ENCODE measurements at regions not wholly inside any gene's neighbourhood (a gene's known extent, or its start where the extent isn't known, plus 50 kb on each side); places are given as distances from the start of the nearest gene placed in this dataset.

DNA sequence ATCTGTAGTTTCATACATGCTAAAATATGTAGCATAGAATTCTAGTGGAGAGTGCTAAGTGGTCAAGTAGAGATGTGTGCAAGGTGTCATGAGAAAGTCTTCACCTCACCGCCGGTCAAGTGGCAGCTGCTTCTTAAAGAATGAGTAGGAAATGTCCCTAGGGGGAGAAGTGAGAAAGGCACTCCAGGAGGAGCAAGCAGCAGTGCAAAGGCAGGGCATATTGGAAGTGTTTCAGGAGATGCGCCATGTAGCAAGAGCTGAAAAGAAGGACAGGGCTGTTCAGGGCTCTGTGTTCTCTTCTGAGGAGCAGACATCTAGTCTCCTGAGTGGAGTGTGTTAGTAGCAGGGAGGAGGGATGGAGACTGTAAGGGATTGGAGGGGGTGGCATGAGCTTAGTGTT, 312.4 kb upstream of the SEMA6D start:
- Histone ChIP-seq H3K27me3 (replicated peaks in 1 of 2; ENCODE audit: control insufficient read depth in 2 of 2, insufficient read depth in 2 of 2, low read length in 1 of 2) (no peaks in the 10 kb centered on the region), H3K4me3 (no peak overlapping the region), H3K4me1 (ENCODE audit: control insufficient read depth, insufficient read depth, low read length) (no peaks in the 10 kb centered on the region), H3K27ac (ENCODE audit: control insufficient read depth, insufficient read depth) (no peak overlapping the region), H3K9ac (ENCODE audit: control insufficient read depth, insufficient read depth, low read length) (no peak overlapping the region), H3K9me3 (replicated peaks; ENCODE audit: control insufficient read depth, insufficient read depth, low read length) (no peaks in the 10 kb centered on the region), H2AFZ (ENCODE audit: control insufficient read depth, low read depth, low read length) (no peak overlapping the region), H3K4me2 (ENCODE audit: control insufficient read depth, insufficient read depth) (no peak overlapping the region), H3K36me3 (ENCODE audit: control insufficient read depth in 2 of 2, insufficient read depth in 2 of 2, low read length in 1 of 2) (no peaks in the 10 kb centered on the region), H3K79me2 (ENCODE audit: control insufficient read depth, insufficient read depth, low read length) (no peaks in the 10 kb centered on the region), H4K20me1 (ENCODE audit: control insufficient read depth, insufficient read depth) (no peaks in the 10 kb centered on the region)
- TF ChIP-seq SMC3 (IDR thresholded peaks at IDR 0.05; ENCODE audit: borderline replicate concordance, low read length): no peak
- TF ChIP-seq CREM (IDR thresholded peaks at IDR 0.05; ENCODE audit: low read depth): no peak
- no peak for TF ChIP-seq EP300 (IDR thresholded peaks at IDR 0.05; ENCODE audit: borderline replicate concordance in 1 of 2, control insufficient read depth in 1 of 2, low read depth in 2 of 2, low read length in 2 of 2)
- TF ChIP-seq RELA (IDR thresholded peaks at IDR 0.05; ENCODE audit: borderline replicate concordance, partially characterized antibody): no peak
- no peak for TF ChIP-seq NR2F1 (conservative IDR thresholded peaks at IDR 0.05)
- no peak for TF ChIP-seq NR2C2 (IDR thresholded peaks at IDR 0.05; ENCODE audit: borderline replicate concordance, control insufficient read depth, insufficient read length, low read depth)
- TF ChIP-seq POLR2AphosphoS2 (IDR thresholded peaks at IDR 0.05; ENCODE audit: low read depth, low read length): no peak
- no peak for TF ChIP-seq ZNF622 (IDR thresholded peaks at IDR 0.05)
- TF ChIP-seq, protein P1, sequence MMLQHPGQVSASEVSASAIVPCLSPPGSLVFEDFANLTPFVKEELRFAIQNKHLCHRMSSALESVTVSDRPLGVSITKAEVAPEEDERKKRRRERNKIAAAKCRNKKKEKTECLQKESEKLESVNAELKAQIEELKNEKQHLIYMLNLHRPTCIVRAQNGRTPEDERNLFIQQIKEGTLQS (IDR thresholded peaks at IDR 0.05; ENCODE audit: borderline replicate concordance, extremely low read depth, low read depth, low read length): no peak
- TF ChIP-seq, protein P2, sequence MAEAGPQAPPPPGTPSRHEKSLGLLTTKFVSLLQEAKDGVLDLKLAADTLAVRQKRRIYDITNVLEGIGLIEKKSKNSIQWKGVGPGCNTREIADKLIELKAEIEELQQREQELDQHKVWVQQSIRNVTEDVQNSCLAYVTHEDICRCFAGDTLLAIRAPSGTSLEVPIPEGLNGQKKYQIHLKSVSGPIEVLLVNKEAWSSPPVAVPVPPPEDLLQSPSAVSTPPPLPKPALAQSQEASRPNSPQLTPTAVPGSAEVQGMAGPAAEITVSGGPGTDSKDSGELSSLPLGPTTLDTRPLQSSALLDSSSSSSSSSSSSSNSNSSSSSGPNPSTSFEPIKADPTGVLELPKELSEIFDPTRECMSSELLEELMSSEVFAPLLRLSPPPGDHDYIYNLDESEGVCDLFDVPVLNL (IDR thresholded peaks at IDR 0.05; ENCODE audit: low read depth, low read length): no peak
- no peak for TF ChIP-seq NFXL1 (IDR thresholded peaks at IDR 0.05; ENCODE audit: borderline replicate concordance)
- TF ChIP-seq, protein P3, sequence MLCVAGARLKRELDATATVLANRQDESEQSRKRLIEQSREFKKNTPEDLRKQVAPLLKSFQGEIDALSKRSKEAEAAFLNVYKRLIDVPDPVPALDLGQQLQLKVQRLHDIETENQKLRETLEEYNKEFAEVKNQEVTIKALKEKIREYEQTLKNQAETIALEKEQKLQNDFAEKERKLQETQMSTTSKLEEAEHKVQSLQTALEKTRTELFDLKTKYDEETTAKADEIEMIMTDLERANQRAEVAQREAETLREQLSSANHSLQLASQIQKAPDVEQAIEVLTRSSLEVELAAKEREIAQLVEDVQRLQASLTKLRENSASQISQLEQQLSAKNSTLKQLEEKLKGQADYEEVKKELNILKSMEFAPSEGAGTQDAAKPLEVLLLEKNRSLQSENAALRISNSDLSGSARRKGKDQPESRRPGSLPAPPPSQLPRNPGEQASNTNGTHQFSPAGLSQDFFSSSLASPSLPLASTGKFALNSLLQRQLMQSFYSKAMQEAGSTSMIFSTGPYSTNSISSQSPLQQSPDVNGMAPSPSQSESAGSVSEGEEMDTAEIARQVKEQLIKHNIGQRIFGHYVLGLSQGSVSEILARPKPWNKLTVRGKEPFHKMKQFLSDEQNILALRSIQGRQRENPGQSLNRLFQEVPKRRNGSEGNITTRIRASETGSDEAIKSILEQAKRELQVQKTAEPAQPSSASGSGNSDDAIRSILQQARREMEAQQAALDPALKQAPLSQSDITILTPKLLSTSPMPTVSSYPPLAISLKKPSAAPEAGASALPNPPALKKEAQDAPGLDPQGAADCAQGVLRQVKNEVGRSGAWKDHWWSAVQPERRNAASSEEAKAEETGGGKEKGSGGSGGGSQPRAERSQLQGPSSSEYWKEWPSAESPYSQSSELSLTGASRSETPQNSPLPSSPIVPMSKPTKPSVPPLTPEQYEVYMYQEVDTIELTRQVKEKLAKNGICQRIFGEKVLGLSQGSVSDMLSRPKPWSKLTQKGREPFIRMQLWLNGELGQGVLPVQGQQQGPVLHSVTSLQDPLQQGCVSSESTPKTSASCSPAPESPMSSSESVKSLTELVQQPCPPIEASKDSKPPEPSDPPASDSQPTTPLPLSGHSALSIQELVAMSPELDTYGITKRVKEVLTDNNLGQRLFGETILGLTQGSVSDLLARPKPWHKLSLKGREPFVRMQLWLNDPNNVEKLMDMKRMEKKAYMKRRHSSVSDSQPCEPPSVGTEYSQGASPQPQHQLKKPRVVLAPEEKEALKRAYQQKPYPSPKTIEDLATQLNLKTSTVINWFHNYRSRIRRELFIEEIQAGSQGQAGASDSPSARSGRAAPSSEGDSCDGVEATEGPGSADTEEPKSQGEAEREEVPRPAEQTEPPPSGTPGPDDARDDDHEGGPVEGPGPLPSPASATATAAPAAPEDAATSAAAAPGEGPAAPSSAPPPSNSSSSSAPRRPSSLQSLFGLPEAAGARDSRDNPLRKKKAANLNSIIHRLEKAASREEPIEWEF (IDR thresholded peaks at IDR 0.05; ENCODE audit: insufficient replicate concordance, low read depth, low read length): no peak
- FAIRE-seq (no peak), ATAC-seq (no peak), DNase-seq (ENCODE audit: low read depth, low spot score) (no peak)
- 33% methylated on average over 3 of the region's 3 CpGs for WGBS (ENCODE audit: insufficient coverage, insufficient replicate concordance, low lambda C conversion rate, missing lambda C conversion rate)
- ChIA-PET POLR2A (no interaction called here), SMC1A (ENCODE audit: uncharacterized antibody, unreplicated experiment) (no interaction called here), CTCF (no interaction called here), RAD21 (ENCODE audit: unreplicated experiment) (no interaction called here)
- intact Hi-C loops (cut with micrococcal nuclease; ENCODE audit: unreplicated experiment) (no loop called here), in situ Hi-C loops (cut with MboI) (no loop called here)
- no TSS peak for BruUV-seq (replicated peaks)

Data from GM12878 (cell line).